Mucosa of rectum (tissue), 2 donors: ENCODE measurements at regions not wholly inside any gene's neighbourhood (a gene's known extent, or its start where the extent isn't known, plus 50 kb on each side); places are given as distances from the start of the nearest gene placed in this dataset.
A peak's percentile ranks its signal among the peaks of the same experiment; 100 is the strongest.

Source experiments
- H3K27ac ChIP-seq, 2 donors: one replicate each; pipeline ENCODE4 v1.7.0; 2013; ENCODE audit warnings: inconsistent platforms in 2 of 2, low read depth in 2 of 2, low read length in 2 of 2
- H3K27me3 ChIP-seq, 2 donors: one replicate each; pipeline ENCODE4 v1.7.0; 2013; ENCODE audit warnings: low read length in 2 of 2; ENCODE audit not compliant: control insufficient read depth in 2 of 2, insufficient read depth in 2 of 2
- H3K36me3 ChIP-seq, 2 donors: one replicate each; pipeline ENCODE4 v1.7.0; 2013; ENCODE audit warnings: low read length in 2 of 2; ENCODE audit not compliant: control insufficient read depth in 2 of 2, insufficient read depth in 2 of 2
- H3K4me1 ChIP-seq, 2 donors: one replicate each; pipeline ENCODE4 v1.7.0; 2013; ENCODE audit warnings: low read length in 2 of 2, mild to moderate bottlenecking in 1 of 2; ENCODE audit not compliant: control insufficient read depth in 2 of 2, insufficient read depth in 2 of 2
- H3K4me3 ChIP-seq, 2 donors: one replicate each; pipeline ENCODE4 v1.7.0; 2013; ENCODE audit warnings: low read length in 2 of 2
- H3K9ac ChIP-seq, 2 donors: one replicate each; pipeline ENCODE4 v1.7.0; 2013; ENCODE audit warnings: low read length in 2 of 2, low read depth in 1 of 2, mild to moderate bottlenecking in 1 of 2
- H3K9me3 ChIP-seq, 2 donors: one replicate each; pipeline ENCODE4 v1.7.0; 2013; ENCODE audit warnings: low read length in 2 of 2; ENCODE audit not compliant: control insufficient read depth in 2 of 2
- donor health status: healthy.
- donor health status: Normal muscosa, but diverticular disease.

DNA sequence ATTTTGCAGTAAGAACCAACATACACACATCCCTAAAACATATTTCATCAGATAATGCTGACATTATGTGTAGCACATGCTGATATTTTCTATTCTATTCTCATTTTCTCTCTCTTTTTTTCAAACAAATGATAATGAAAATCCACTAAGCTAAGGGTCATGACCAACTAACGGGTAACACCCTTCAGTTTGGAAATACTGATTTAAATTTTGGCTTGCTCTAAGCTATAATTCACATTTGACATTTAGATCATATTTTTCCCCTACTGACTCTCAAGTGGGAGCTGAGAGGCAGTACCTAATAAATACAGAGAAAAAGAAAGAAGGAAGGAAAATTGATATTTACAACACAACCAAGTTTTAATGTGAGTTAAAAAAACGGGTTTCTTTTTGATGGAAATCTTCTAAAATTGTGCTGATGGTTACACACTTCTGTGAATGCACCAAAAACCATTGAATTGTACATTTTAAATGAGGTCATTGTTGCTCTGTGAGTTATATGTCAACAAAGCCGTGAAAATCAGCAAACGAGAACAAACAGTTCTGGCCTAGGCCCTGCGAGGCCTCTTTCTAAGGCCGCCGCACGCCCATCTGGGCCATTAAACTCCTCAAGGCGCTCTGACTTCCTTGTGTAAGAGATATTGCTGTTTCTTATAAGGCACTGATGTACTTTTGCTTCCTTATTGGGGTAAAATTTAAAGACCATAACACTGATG lies 124.2 kb downstream of the GALR1 start:
- no peaks in the 10 kb centered on the region for H3K27me3 ChIP-seq
- H3K9ac ChIP-seq, result no peak overlapping the region
- H3K36me3 ChIP-seq, result no peaks in the 10 kb centered on the region
- H3K27ac ChIP-seq, result peak overlapping the region in 1 of 2 donors; percentile 57
- H3K4me3 ChIP-seq, result no peak overlapping the region
- H3K9me3 ChIP-seq, result no peaks in the 10 kb centered on the region
- H3K4me1 ChIP-seq, result peaks cover 0 to 4% of the 10 kb centered on the region in 2 donors

DNA sequence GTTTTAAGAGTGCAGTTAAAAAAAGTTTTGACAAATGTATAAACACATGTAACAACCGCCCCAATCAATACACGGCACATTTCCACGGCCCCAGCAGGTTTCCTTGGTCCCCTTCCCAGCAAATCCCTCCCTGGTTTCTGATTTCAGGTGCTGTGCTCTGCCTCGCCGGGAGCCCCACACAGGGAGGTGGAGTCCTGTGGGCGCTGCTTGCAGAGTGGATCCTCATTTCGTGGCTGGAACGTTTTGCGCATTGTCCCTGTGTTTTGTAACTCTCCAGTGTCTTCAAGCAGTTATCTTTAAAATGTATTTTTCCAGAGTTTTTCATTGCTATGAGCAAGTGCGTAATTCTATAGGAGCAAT lies 124.8 kb downstream of the GALR1 start:
- H3K27ac ChIP-seq, result peak overlapping the region; percentile 48 to 57
- no peak overlapping the region for H3K9ac ChIP-seq
- no peak overlapping the region for H3K4me3 ChIP-seq
- no peaks in the 10 kb centered on the region for H3K9me3 ChIP-seq
- H3K27me3 ChIP-seq, result no peaks in the 10 kb centered on the region
- H3K4me1 ChIP-seq, result peaks cover 0 to 4% of the 10 kb centered on the region in 2 donors
- no peaks in the 10 kb centered on the region for H3K36me3 ChIP-seq

DNA sequence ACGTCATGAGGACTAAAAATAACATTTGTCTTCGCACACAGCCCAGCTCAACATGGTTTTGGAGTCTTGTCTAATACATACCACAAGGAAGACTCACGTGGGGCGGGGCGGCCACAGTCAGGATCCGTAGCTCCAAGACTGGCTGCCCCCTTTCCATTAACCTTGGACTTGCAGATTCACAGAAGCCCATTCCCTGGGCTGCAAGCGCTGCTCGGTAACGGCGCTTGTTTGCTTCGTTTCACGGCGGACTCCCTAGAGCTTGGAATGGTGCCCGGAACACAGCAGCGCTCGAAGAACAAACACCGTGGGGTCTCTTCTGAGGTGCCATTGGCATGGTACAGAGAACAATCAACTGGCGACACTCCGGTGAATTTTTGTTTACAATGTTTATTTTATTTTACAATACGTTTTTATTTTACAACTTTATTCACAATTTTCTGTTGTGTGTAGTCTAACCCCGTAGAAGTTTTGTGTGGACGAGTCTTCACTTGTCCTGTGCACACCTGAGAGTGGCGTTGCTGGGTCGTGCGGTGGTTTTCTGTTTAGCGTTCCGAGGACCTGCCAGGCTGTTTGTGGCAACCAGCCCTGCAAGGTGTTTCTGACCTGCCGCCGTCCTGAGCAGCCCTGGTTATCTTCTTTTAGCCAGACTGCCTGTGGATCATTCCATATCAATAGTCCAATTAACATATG lies 126.5 kb downstream of the GALR1 start:
- H3K9me3 ChIP-seq, result no peaks in the 10 kb centered on the region
- no peaks in the 10 kb centered on the region for H3K36me3 ChIP-seq
- no peak overlapping the region for H3K27ac ChIP-seq
- H3K27me3 ChIP-seq, result no peaks in the 10 kb centered on the region
- H3K9ac ChIP-seq, result no peak overlapping the region
- H3K4me3 ChIP-seq, result no peak overlapping the region
- H3K4me1 ChIP-seq, result peaks cover 0 to 4% of the 10 kb centered on the region in 2 donors

DNA sequence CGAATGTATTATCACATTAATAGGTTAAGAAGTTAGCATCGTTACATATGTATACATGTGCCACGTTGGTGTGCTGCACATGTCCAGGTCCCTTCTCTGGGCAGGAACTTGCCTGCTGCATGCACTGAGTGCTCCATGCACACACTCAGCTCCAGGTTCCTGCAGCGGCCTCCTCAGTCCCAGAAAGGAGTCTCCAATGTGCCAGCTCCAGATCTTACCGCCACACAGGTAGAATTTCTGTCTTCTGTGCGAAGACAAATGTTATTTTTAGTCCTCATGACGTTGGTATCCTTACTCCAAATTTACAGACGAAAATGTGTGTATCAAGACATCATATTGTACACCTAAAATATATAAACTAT lies 127.1 kb downstream of the GALR1 start:
- H3K9me3 ChIP-seq, result no peaks in the 10 kb centered on the region
- H3K9ac ChIP-seq, result no peak overlapping the region
- no peak overlapping the region for H3K4me3 ChIP-seq
- H3K36me3 ChIP-seq, result no peaks in the 10 kb centered on the region
- no peak overlapping the region for H3K27ac ChIP-seq
- peaks cover 0 to 4% of the 10 kb centered on the region in 2 donors for H3K4me1 ChIP-seq
- H3K27me3 ChIP-seq, result no peaks in the 10 kb centered on the region

DNA sequence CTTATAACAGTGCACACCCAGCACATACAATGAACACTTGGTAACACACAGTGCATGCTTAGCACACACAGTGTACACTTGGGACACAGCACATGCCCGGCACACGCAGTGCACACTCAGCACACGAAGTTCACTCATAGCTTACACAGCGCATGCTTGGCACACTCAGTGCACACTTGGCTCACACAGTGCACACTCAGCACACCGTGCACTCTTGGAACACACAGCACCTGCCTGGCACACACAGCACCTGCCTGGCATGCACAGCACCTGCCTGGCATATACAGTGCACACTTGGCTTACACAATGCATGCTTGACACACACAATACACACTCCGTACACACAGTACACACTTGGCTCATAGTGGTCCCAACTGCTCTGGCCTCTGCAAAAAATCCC lies 128.2 kb downstream of the GALR1 start:
- H3K9ac ChIP-seq, result no peak overlapping the region
- H3K27ac ChIP-seq, result no peak overlapping the region
- H3K36me3 ChIP-seq, result no peaks in the 10 kb centered on the region
- no peaks in the 10 kb centered on the region for H3K9me3 ChIP-seq
- H3K4me1 ChIP-seq, result peaks cover 0 to 4% of the 10 kb centered on the region in 2 donors
- H3K4me3 ChIP-seq, result no peak overlapping the region
- H3K27me3 ChIP-seq, result no peaks in the 10 kb centered on the region

DNA sequence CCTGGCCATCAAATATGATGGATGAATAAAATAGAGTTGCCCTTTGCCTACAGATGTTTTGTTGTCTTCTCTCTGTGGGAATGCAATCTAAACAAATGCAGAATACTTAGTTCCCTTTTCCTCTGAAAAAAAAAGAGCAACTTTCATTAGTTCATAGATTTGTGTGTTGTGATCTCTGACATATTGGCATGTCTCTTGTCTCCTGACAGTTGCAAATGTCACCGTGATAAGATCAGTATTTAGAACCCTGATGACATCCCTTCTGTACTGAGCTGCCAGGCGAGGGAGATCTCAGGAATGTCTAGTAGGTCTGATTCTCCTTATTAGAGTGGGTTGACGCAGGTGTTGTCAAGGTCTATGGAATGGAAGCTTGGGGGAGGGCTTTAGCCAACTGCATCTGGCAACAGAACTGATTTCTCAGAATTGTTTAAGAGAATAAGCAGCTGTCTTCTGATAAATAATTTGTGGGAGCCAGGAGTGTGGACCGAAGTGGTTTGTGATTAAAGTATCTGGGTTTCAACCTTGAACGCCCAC lies 130.4 kb downstream of the GALR1 start:
- Histone ChIP-seq H3K9ac (no peak overlapping the region), H3K27ac (no peak overlapping the region), H3K9me3 (no peaks in the 10 kb centered on the region), H3K4me3 (no peak overlapping the region), H3K27me3 (no peaks in the 10 kb centered on the region), H3K36me3 (no peaks in the 10 kb centered on the region), H3K4me1 (no peaks in the 10 kb centered on the region)

DNA sequence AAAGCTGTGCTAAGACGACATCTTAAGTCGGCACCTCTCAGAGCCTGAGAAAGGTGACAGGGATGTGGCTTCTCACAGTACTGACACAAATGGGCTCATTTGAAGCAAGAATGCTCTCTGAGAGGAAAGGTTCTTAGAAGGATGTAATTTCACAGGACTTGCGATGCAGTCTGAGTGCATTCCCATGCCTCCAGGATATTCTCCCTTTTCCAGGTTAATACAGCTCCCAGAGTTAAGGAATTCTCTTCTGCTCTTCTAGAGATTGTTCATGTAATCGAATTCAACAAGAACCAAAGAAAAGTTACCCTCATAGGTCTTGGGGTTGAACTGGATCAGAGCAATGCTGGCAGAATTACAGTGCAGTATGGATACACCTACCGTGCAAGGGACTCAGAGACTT lies 131.0 kb downstream of the GALR1 start:
- Histone ChIP-seq H3K27me3 (no peaks in the 10 kb centered on the region), H3K4me3 (no peak overlapping the region), H3K27ac (no peak overlapping the region), H3K9ac (no peak overlapping the region), H3K9me3 (no peaks in the 10 kb centered on the region), H3K4me1 (no peaks in the 10 kb centered on the region), H3K36me3 (no peaks in the 10 kb centered on the region)

DNA sequence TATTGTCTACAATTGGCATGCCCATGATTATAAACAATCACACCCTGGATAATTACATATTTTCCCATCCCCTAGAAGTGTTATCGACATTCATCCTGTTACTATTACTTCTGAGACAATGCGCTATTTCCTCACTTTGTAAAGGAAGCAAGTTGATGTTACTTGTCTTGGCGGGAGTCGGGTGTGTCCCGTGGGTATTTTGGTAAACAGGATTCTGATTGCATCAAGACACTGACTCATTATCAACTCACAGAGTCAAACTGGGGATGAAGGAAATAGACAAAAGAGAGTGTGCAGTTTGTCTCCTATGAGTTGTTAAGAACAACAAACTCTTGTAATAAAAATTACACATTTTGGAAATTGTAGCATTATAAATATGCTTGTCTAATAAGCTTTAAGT lies 142.7 kb downstream of the GALR1 start:
- no peaks in the 10 kb centered on the region for H3K27me3 ChIP-seq
- H3K27ac ChIP-seq, result no peak overlapping the region
- no peaks in the 10 kb centered on the region for H3K36me3 ChIP-seq
- H3K4me1 ChIP-seq, result peaks cover 0 to 15% of the 10 kb centered on the region in 2 donors
- H3K4me3 ChIP-seq, result no peak overlapping the region
- no peak overlapping the region for H3K9ac ChIP-seq
- H3K9me3 ChIP-seq, result peaks cover 0 to 2% of the 10 kb centered on the region in 2 donors

DNA sequence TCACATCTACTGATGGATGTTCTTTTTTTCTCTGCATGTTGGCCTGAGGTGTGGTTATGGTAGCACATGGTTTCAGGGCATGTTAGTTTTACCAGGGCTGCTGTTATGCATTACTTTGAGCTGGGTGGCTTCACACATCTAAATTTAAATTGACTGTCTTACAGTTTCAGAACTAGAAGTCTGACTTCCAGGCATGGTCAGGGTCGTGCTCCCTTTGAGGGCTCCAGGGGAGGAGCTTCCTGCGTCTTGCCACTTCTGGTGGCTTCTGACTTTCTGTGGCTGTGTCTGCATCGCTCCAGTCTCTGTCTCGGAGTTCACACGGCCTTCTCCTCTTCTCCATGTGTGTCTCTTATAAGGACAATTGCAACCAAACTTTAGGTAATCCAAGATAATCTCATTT lies 143.9 kb downstream of the GALR1 start:
- H3K27ac ChIP-seq, result no peak overlapping the region
- H3K36me3 ChIP-seq, result no peaks in the 10 kb centered on the region
- H3K27me3 ChIP-seq, result no peaks in the 10 kb centered on the region
- peaks cover 0 to 2% of the 10 kb centered on the region in 2 donors for H3K9me3 ChIP-seq
- peaks cover 0 to 17% of the 10 kb centered on the region in 2 donors for H3K4me1 ChIP-seq
- no peak overlapping the region for H3K9ac ChIP-seq
- H3K4me3 ChIP-seq, result no peak overlapping the region

DNA sequence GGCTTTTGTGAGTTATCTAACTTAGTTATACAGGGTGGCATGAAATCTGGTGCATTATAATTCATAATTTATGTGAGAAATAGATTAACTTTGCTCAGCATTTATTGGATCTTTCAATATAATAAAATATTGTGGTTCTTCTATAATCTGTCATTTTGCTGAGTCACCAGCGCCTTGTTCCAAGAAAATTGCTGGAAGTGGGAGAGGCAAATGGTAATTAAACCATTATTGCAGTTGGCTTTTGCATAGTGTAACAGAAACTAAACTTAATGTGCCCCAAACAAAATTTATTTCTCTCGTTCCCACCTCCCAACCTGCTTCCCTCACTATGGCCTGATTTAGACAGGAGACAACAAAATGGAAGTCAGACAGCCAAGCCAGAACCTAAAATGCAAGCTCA lies 146.3 kb downstream of the GALR1 start:
- H3K36me3 ChIP-seq, result no peaks in the 10 kb centered on the region
- H3K4me1 ChIP-seq, result peaks cover 0 to 17% of the 10 kb centered on the region in 2 donors
- no peaks in the 10 kb centered on the region for H3K27me3 ChIP-seq
- no peak overlapping the region for H3K9ac ChIP-seq
- H3K4me3 ChIP-seq, result no peak overlapping the region
- H3K9me3 ChIP-seq, result peaks cover 0 to 2% of the 10 kb centered on the region in 2 donors
- no peak overlapping the region for H3K27ac ChIP-seq
